ENCODE measurements at regions not wholly inside any gene's neighbourhood (a gene's known extent, or its start where the extent isn't known, plus 50 kb on each side); places are given as distances from the start of the nearest gene placed in this dataset.

DNA sequence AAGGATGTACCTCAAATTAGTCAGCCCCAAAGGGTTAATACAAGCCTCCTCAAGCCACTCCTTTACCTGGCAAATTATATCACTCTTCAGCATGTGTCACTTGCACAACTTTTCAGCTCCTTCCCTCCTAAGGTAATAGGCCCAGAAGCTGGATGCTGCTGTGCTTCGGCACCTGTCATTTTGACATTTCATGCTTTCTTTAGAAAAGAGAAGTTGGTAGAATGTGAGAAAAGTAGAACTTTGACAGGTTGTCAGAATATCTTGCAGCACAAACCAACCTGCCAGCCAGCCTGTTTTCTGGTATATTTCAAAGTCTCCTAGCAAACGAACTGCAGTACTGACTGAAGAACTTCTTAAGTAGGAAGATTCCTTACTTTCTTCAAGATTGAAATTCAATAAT lies 2136.9 kb downstream of the MAT2B start:
- Histone ChIP-seq H3K4me3 (ENCODE audit: control extremely low read depth in 1 of 5, extremely low read depth in 1 of 5, insufficient read depth in 1 of 5, low read depth in 2 of 5, low read length in 4 of 5) (no peak overlapping the region), H3K36me3 (replicated peaks in 1 of 2; ENCODE audit: control extremely low read depth in 1 of 2, control insufficient read depth in 1 of 2, extremely low read depth in 1 of 2, insufficient read depth in 2 of 2, low read length in 1 of 2) (no peaks in the 10 kb centered on the region), H3K4me2 (replicated peaks; ENCODE audit: low read depth, low read length, poor library complexity, severe bottlenecking) (no peak overlapping the region), H3K9me3 (ENCODE audit: control extremely low read depth in 1 of 3, control insufficient read depth in 2 of 3, insufficient read depth in 1 of 3, low read length in 2 of 3) (no peaks in the 10 kb centered on the region), H4K20me1 (ENCODE audit: control insufficient read depth, insufficient read depth, low read length, poor library complexity, severe bottlenecking) (no peaks in the 10 kb centered on the region), H3K27ac (ENCODE audit: low read length in 2 of 2) (no peak overlapping the region), H3K27me3 (replicated peaks in 1 of 4; ENCODE audit: control extremely low read depth in 1 of 4, control insufficient read depth in 3 of 4, insufficient read depth in 4 of 4, low read length in 3 of 4) (no peaks in the 10 kb centered on the region), H3K4me1 (ENCODE audit: control insufficient read depth in 2 of 2, insufficient read depth in 2 of 2, low read length in 2 of 2) (no peaks in the 10 kb centered on the region), H3K9ac (ENCODE audit: low read length) (no peak overlapping the region), H2AFZ (ENCODE audit: insufficient read depth, low read depth, low read length, poor library complexity, severe bottlenecking) (no peak overlapping the region), H3K79me2 (ENCODE audit: control insufficient read depth, insufficient read depth, low read length) (no peaks in the 10 kb centered on the region)
- Mint-ChIP-seq H3K9me3 (ENCODE audit: insufficient read depth) (no peaks in the 10 kb centered on the region), H3K27me3 (no peaks in the 10 kb centered on the region), H3K4me1 (no peaks in the 10 kb centered on the region), H3K4me3 (no peak overlapping the region), H3K27ac (no peak overlapping the region)
- no CpG with 5 or more reads among the region's 2 CpGs for WGBS (ENCODE audit: insufficient coverage)
- DNase-seq, result no peak
- ChIA-PET POLR2A (no interaction called here), CTCF (no interaction called here)
- TF ChIP-seq CTCF (IDR thresholded peaks at IDR 0.05), result no peak
- TF ChIP-seq EZH2 (IDR thresholded peaks at IDR 0.05; ENCODE audit: borderline replicate concordance, insufficient read depth, low read depth, low read length, poor library complexity, severe bottlenecking), result no peak
- intact Hi-C loops (cut with micrococcal nuclease), result no loop called here
- ATAC-seq (ENCODE audit: low read depth), result no peak

- CTCF ChIA-PET, result no interaction called here
- no peaks in the 10 kb centered on the region for H3K27me3 Mint-ChIP-seq
- no peak overlapping the region for H3K27ac ChIP-seq (ENCODE audit: low read length in 2 of 2)
- no peaks in the 10 kb centered on the region for H3K4me1 ChIP-seq (ENCODE audit: control insufficient read depth in 2 of 2, insufficient read depth in 2 of 2, low read length in 2 of 2)
- 100% methylated on average over 1 of the region's 3 CpGs for WGBS (ENCODE audit: insufficient coverage)
- intact Hi-C loops (cut with micrococcal nuclease), result no loop called here
- H4K20me1 ChIP-seq (ENCODE audit: control insufficient read depth, insufficient read depth, low read length, poor library complexity, severe bottlenecking), result no peaks in the 10 kb centered on the region
- no peak overlapping the region for H3K4me3 Mint-ChIP-seq
- ATAC-seq (ENCODE audit: low read depth), result no peak
- peaks cover 4% of the 10 kb centered on the region for H3K9me3 Mint-ChIP-seq (ENCODE audit: insufficient read depth)
- H3K4me2 ChIP-seq (replicated peaks; ENCODE audit: low read depth, low read length, poor library complexity, severe bottlenecking), result no peak overlapping the region
- POLR2A ChIA-PET, result no interaction called here
- H3K27me3 ChIP-seq (replicated peaks in 1 of 4; ENCODE audit: control extremely low read depth in 1 of 4, control insufficient read depth in 3 of 4, insufficient read depth in 4 of 4, low read length in 3 of 4), result no peaks in the 10 kb centered on the region
- H3K27ac Mint-ChIP-seq, result no peak overlapping the region
- no peaks in the 10 kb centered on the region for H3K9me3 ChIP-seq (ENCODE audit: control extremely low read depth in 1 of 3, control insufficient read depth in 2 of 3, insufficient read depth in 1 of 3, low read length in 2 of 3)
- no peak for DNase-seq
- no peak overlapping the region for H3K9ac ChIP-seq (ENCODE audit: low read length)
- H3K36me3 ChIP-seq (replicated peaks in 1 of 2; ENCODE audit: control extremely low read depth in 1 of 2, control insufficient read depth in 1 of 2, extremely low read depth in 1 of 2, insufficient read depth in 2 of 2, low read length in 1 of 2), result no peaks in the 10 kb centered on the region
- no peak for TF ChIP-seq EZH2 (IDR thresholded peaks at IDR 0.05; ENCODE audit: borderline replicate concordance, insufficient read depth, low read depth, low read length, poor library complexity, severe bottlenecking)
- H3K4me3 ChIP-seq (ENCODE audit: control extremely low read depth in 1 of 5, extremely low read depth in 1 of 5, insufficient read depth in 1 of 5, low read depth in 2 of 5, low read length in 4 of 5), result no peak overlapping the region
- no peaks in the 10 kb centered on the region for H3K4me1 Mint-ChIP-seq
- H3K79me2 ChIP-seq (ENCODE audit: control insufficient read depth, insufficient read depth, low read length), result no peaks in the 10 kb centered on the region
- no peak overlapping the region for H2AFZ ChIP-seq (ENCODE audit: insufficient read depth, low read depth, low read length, poor library complexity, severe bottlenecking)
Observed at GRCh38 chr5:165665735-165666400, 2160.4 kb downstream of the MAT2B start.
